ENCODE measurements at regions not wholly inside any gene's neighbourhood (a gene's known extent, or its start where the extent isn't known, plus 50 kb on each side); places are given as distances from the start of the nearest gene placed in this dataset.

GRCh38 chr2:144027593-144027992 is 492.3 kb downstream of the ZEB2 start:
- Histone ChIP-seq H4K20me1 (ENCODE audit: low read depth) (no peaks in the 10 kb centered on the region), H3K4me1 (no peaks in the 10 kb centered on the region), H3K9me3 (ENCODE audit: low read depth) (no peaks in the 10 kb centered on the region), H2AFZ (replicated peaks) (no peak overlapping the region), H3F3A (ENCODE audit: low read depth) (no peaks in the 10 kb centered on the region), H3K4me2 (no peak overlapping the region), H3K36me3 (no peaks in the 10 kb centered on the region), H3K4me3 (no peak overlapping the region), H3K27ac (no peak overlapping the region), H3K79me2 (ENCODE audit: low read depth) (no peaks in the 10 kb centered on the region), H3K27me3 (no peaks in the 10 kb centered on the region), H3K9ac (no peak overlapping the region)
- no peak for DNase-seq (ENCODE audit: low spot score)
- TF ChIP-seq EZH2 (IDR thresholded peaks at IDR 0.05): no peak
- H3K4me3 Mint-ChIP-seq: no peak overlapping the region
- H3K27me3 Mint-ChIP-seq (ENCODE audit: insufficient read depth, low read depth): no peaks in the 10 kb centered on the region
- peaks cover under 1% of the 10 kb centered on the region for H3K9me3 Mint-ChIP-seq
- H3K27ac Mint-ChIP-seq: no peak overlapping the region
- no peaks in the 10 kb centered on the region for H3K36me3 Mint-ChIP-seq
- peaks cover 5% of the 10 kb centered on the region for H3K4me1 Mint-ChIP-seq

- TF ChIP-seq CTCF (IDR thresholded peaks at IDR 0.05) (no peak), EZH2phosphoT487 (IDR thresholded peaks at IDR 0.05) (no peak), EZH2 (IDR thresholded peaks at IDR 0.05) (no peak)
- Histone ChIP-seq H3K4me2 (no peak overlapping the region), H4K20me1 (ENCODE audit: low read depth) (no peaks in the 10 kb centered on the region), H3K27me3 (no peaks in the 10 kb centered on the region), H2AFZ (replicated peaks) (no peak overlapping the region), H3F3A (ENCODE audit: low read depth) (no peaks in the 10 kb centered on the region), H3K36me3 (no peaks in the 10 kb centered on the region), H3K79me2 (ENCODE audit: low read depth) (no peaks in the 10 kb centered on the region), H3K4me3 (no peak overlapping the region), H3K4me1 (no peaks in the 10 kb centered on the region), H3K27ac (no peak overlapping the region), H3K9ac (no peak overlapping the region), H3K9me3 (ENCODE audit: low read depth) (no peaks in the 10 kb centered on the region)
- Mint-ChIP-seq H3K4me3 (no peak overlapping the region), H3K27me3 (ENCODE audit: insufficient read depth, low read depth) (no peaks in the 10 kb centered on the region), H3K4me1 (peaks cover 5% of the 10 kb centered on the region), H3K36me3 (peaks cover 1% of the 10 kb centered on the region), H3K27ac (no peak overlapping the region), H3K9me3 (peaks cover 5% of the 10 kb centered on the region)
- no peak for DNase-seq (ENCODE audit: low spot score)
Measured at GRCh38 chr2:144026753-144027152, 493.2 kb downstream of the ZEB2 start.

DNA sequence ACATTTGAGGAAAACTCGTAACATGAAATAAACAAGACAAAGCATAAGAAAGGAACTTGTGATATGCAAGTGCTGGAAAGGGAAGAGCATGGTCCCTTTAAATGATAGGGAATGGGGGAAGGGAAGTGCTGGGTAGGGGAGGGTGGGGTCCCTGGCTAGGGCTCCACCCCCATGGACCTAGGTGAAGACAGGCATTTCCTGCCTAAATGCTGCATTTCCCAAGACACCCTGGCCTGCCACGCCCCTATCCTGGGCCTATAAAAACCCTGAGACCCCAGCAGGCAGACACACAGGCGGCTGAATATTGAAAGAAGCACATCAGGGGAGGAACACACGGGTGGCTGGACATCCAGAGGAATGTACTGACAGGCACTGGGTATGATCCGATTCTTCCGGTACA is 499.9 kb downstream of the ZEB2 start:
- H3K79me2 ChIP-seq (ENCODE audit: low read depth): no peaks in the 10 kb centered on the region
- no peak overlapping the region for H3K27ac ChIP-seq
- H3K4me2 ChIP-seq: no peak overlapping the region
- no peak overlapping the region for H3K9ac ChIP-seq
- H3K36me3 Mint-ChIP-seq: peaks cover 6% of the 10 kb centered on the region
- H3F3A ChIP-seq (ENCODE audit: low read depth): no peaks in the 10 kb centered on the region
- no peaks in the 10 kb centered on the region for H3K27me3 Mint-ChIP-seq (ENCODE audit: insufficient read depth, low read depth)
- H3K9me3 Mint-ChIP-seq: peaks cover 12% of the 10 kb centered on the region
- H3K4me3 ChIP-seq: no peak overlapping the region
- no peak overlapping the region for H2AFZ ChIP-seq (replicated peaks)
- H3K4me1 Mint-ChIP-seq: no peaks in the 10 kb centered on the region
- no peaks in the 10 kb centered on the region for H3K9me3 ChIP-seq (ENCODE audit: low read depth)
- H3K27ac Mint-ChIP-seq: no peak overlapping the region
- H3K27me3 ChIP-seq: no peaks in the 10 kb centered on the region
- no peaks in the 10 kb centered on the region for H4K20me1 ChIP-seq (ENCODE audit: low read depth)
- H3K4me3 Mint-ChIP-seq: no peak overlapping the region
- DNase-seq (ENCODE audit: low spot score): no peak
- no peaks in the 10 kb centered on the region for H3K4me1 ChIP-seq
- H3K36me3 ChIP-seq: no peaks in the 10 kb centered on the region
- TF ChIP-seq EZH2 (IDR thresholded peaks at IDR 0.05) (no peak), CTCF (IDR thresholded peaks at IDR 0.05) (no peak), EZH2phosphoT487 (IDR thresholded peaks at IDR 0.05) (no peak)

GRCh38 chr2:144015655-144016245 is 504.2 kb downstream of the ZEB2 start:
- Mint-ChIP-seq H3K36me3 (no peaks in the 10 kb centered on the region), H3K27me3 (ENCODE audit: insufficient read depth, low read depth) (no peaks in the 10 kb centered on the region), H3K4me1 (no peaks in the 10 kb centered on the region), H3K27ac (no peak overlapping the region), H3K9me3 (peaks cover 2% of the 10 kb centered on the region), H3K4me3 (no peak overlapping the region)
- Histone ChIP-seq H3K9me3 (ENCODE audit: low read depth) (no peaks in the 10 kb centered on the region), H3K36me3 (no peaks in the 10 kb centered on the region), H3K4me1 (no peaks in the 10 kb centered on the region), H3K4me2 (no peak overlapping the region), H4K20me1 (ENCODE audit: low read depth) (no peaks in the 10 kb centered on the region), H2AFZ (replicated peaks) (no peak overlapping the region), H3K27ac (no peak overlapping the region), H3K9ac (no peak overlapping the region), H3K27me3 (no peaks in the 10 kb centered on the region), H3F3A (ENCODE audit: low read depth) (no peaks in the 10 kb centered on the region), H3K79me2 (ENCODE audit: low read depth) (no peaks in the 10 kb centered on the region), H3K4me3 (no peak overlapping the region)
- DNase-seq (ENCODE audit: low spot score): no peak
- no peak for TF ChIP-seq EZH2 (IDR thresholded peaks at IDR 0.05)
- TF ChIP-seq EZH2phosphoT487 (IDR thresholded peaks at IDR 0.05): no peak
- TF ChIP-seq CTCF (IDR thresholded peaks at IDR 0.05): no peak

Measured in neural progenitor cell (in vitro differentiated cells).